GM12874 (cell line): ENCODE measurements at regions not wholly inside any gene's neighbourhood (a gene's known extent, or its start where the extent isn't known, plus 50 kb on each side); places are given as distances from the start of the nearest gene placed in this dataset.

Source experiments
- CTCF ChIP-seq: IDR thresholded peaks from 2 replicates; pipeline ENCODE4 v1.5.1; 2011; ENCODE audit warnings: low read depth, mild to moderate bottlenecking, control low read depth, low read length, moderate library complexity; ENCODE audit not compliant: insufficient read depth

GRCh38 chr4:45876235-45876890 lies 247.5 kb downstream of the GABRG1 start:
- TF ChIP-seq CTCF: no peak

- no peak for TF ChIP-seq CTCF
Measured at GRCh38 chr4:45869184-45869583, 254.7 kb downstream of the GABRG1 start.

GRCh38 chr4:45865781-45866180 lies 258.1 kb downstream of the GABRG1 start:
- TF ChIP-seq CTCF: no peak

- no peak for TF ChIP-seq CTCF
Measured at GRCh38 chr4:45855857-45856256, 268.0 kb downstream of the GABRG1 start.

GRCh38 chr4:45846016-45846415 lies 277.8 kb downstream of the GABRG1 start:
- TF ChIP-seq CTCF: no peak

- TF ChIP-seq CTCF: no peak
Measured at GRCh38 chr4:45841791-45842190, 282.1 kb downstream of the GABRG1 start.

GRCh38 chr4:45831692-45832091 lies 292.2 kb downstream of the GABRG1 start:
- no peak for TF ChIP-seq CTCF

- no peak for TF ChIP-seq CTCF
Measured at GRCh38 chr4:45803994-45804393, 319.9 kb downstream of the GABRG1 start.
